OCI-LY3 (cell line): ENCODE measurements at regions not wholly inside any gene's neighbourhood (a gene's known extent, or its start where the extent isn't known, plus 50 kb on each side); places are given as distances from the start of the nearest gene placed in this dataset.

Experiments
- H2AFZ ChIP-seq: fragments of 200-600, 300-600 bp; shearing (Covaris generic); 2 replicates; pipeline ENCODE4 v1.6.0; 2014; ENCODE audit warnings: antibody characterized with exemption, low read depth, low read length
- H3K27ac ChIP-seq: fragments of 200-600, 300-600 bp; sonication (generic); 2 replicates; pipeline ENCODE4 v1.5.1; 2014; ENCODE audit warnings: mild to moderate bottlenecking, low read length, moderate library complexity, mixed read lengths
- H3K27me3 ChIP-seq: fragments of 200-600, 300-600 bp; sonication (generic); 2 replicates; pipeline ENCODE4 v1.6.1; 2014; ENCODE audit warnings: low read depth, low read length, mixed read lengths
- H3K36me3 ChIP-seq: fragments of 200-600, 300-600 bp; sonication (generic); replicated peaks from 2 replicates; pipeline ENCODE3; 2014; ENCODE audit warnings: low read depth, low read length, mixed read lengths
- H3K4me1 ChIP-seq: fragments of 300-600, 200-600 bp; sonication (generic); 2 replicates; pipeline ENCODE4 v1.6.1; 2014; ENCODE audit warnings: low read length, mixed read lengths
- H3K4me2 ChIP-seq: fragments of 200-600, 300-600 bp; sonication (generic); 2 replicates; pipeline ENCODE4 v1.6.1; 2014; ENCODE audit warnings: low read length, mixed read lengths
- H3K4me3 ChIP-seq: fragments of 300-600, 200-600 bp; sonication (generic); 2 replicates; pipeline ENCODE4 v1.5.1; 2014; ENCODE audit warnings: antibody characterized with exemption, mild to moderate bottlenecking, low read length, moderate library complexity
- H3K79me2 ChIP-seq: fragments of 300-600, 200-600 bp; shearing (Covaris generic); 2 replicates; pipeline ENCODE4 v1.6.1; 2014; ENCODE audit warnings: mild to moderate bottlenecking, low read length, mixed read lengths
- H3K9ac ChIP-seq: fragments of 300-600, 200-600 bp; shearing (Covaris generic); 2 replicates; pipeline ENCODE4 v1.6.0; 2014; ENCODE audit warnings: mild to moderate bottlenecking, low read length, moderate library complexity
- H3K9me3 ChIP-seq: fragments of 200-600, 300-600 bp; shearing (Covaris generic); 2 replicates; pipeline ENCODE4 v1.6.1; 2014; ENCODE audit warnings: low read length, mixed read lengths; ENCODE audit not compliant: insufficient read depth
- H4K20me1 ChIP-seq: fragments of 200-600, 300-600 bp; sonication (generic); 2 replicates; pipeline ENCODE4 v1.6.1; 2016; ENCODE audit warnings: low read length, mixed read lengths; ENCODE audit not compliant: insufficient read depth
- EZH2phosphoT487 ChIP-seq: fragments of 200-600 bp; shearing (Covaris generic); IDR thresholded peaks from 2 replicates; pipeline ENCODE4 v1.6.1; 2018; ENCODE audit warnings: antibody characterized with exemption, mixed run types, low read depth
- TF ChIP-seq, protein P1 (sequence below): fragments of 200-600, 300-600 bp; sonication (generic); IDR thresholded peaks from 2 replicates; pipeline ENCODE4 v1.5.1; 2014; ENCODE audit warnings: antibody characterized with exemption, low read length, low read depth

GRCh38 chrX:968148-968965 lies 244.1 kb downstream of the CRLF2 start:
- no peaks in the 10 kb centered on the region for H3K9me3 ChIP-seq
- TF ChIP-seq, protein P1, sequence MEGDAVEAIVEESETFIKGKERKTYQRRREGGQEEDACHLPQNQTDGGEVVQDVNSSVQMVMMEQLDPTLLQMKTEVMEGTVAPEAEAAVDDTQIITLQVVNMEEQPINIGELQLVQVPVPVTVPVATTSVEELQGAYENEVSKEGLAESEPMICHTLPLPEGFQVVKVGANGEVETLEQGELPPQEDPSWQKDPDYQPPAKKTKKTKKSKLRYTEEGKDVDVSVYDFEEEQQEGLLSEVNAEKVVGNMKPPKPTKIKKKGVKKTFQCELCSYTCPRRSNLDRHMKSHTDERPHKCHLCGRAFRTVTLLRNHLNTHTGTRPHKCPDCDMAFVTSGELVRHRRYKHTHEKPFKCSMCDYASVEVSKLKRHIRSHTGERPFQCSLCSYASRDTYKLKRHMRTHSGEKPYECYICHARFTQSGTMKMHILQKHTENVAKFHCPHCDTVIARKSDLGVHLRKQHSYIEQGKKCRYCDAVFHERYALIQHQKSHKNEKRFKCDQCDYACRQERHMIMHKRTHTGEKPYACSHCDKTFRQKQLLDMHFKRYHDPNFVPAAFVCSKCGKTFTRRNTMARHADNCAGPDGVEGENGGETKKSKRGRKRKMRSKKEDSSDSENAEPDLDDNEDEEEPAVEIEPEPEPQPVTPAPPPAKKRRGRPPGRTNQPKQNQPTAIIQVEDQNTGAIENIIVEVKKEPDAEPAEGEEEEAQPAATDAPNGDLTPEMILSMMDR = no peak
- TF ChIP-seq EZH2phosphoT487 = no peak
- no peaks in the 10 kb centered on the region for H3K4me1 ChIP-seq
- H3K27ac ChIP-seq = no peak overlapping the region
- no peaks in the 10 kb centered on the region for H3K27me3 ChIP-seq
- H3K79me2 ChIP-seq = no peaks in the 10 kb centered on the region
- no peak overlapping the region for H2AFZ ChIP-seq
- H3K9ac ChIP-seq = no peak overlapping the region
- no peaks in the 10 kb centered on the region for H4K20me1 ChIP-seq
- no peak overlapping the region for H3K4me2 ChIP-seq
- H3K36me3 ChIP-seq = no peaks in the 10 kb centered on the region
- H3K4me3 ChIP-seq = no peak overlapping the region

- Histone ChIP-seq H3K9me3 (no peaks in the 10 kb centered on the region), H3K4me3 (no peak overlapping the region), H3K79me2 (no peaks in the 10 kb centered on the region), H3K36me3 (no peaks in the 10 kb centered on the region), H3K4me1 (no peaks in the 10 kb centered on the region), H3K27ac (no peak overlapping the region), H4K20me1 (no peaks in the 10 kb centered on the region), H3K4me2 (no peak overlapping the region), H3K9ac (no peak overlapping the region), H2AFZ (no peak overlapping the region), H3K27me3 (no peaks in the 10 kb centered on the region)
- TF ChIP-seq, protein P1 = no peak
- no peak for TF ChIP-seq EZH2phosphoT487
Observed at GRCh38 chrX:966396-967070, 245.9 kb downstream of the CRLF2 start.

DNA sequence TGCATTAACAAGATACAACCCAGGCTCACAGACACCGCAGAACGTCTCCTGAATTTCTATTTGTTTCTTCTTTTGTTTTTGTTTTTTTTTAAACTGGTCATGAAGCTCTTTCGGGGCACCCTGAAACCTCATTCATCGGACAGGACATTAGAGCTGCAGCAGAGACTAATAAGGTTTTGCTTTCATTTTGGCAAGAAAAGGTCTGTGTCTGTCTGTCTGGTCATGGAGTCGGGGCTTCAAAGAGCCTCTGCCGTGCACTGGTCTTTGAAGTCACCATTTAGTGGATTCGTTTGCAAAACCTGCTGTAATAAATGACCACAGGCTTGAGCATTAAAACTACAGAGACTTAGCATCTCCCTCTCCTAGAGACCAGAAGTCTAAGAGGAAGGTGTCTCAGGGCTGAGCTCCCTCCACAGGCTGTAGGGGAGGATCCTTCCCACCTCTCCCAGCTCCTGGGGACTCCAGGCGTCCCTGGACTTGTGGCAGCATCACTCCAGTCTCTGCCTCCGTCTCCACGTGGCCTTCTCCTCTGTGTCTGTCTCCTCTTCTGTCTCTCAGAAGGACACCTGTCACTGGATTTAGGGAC lies 247.5 kb downstream of the CRLF2 start:
- H3K36me3 ChIP-seq = no peaks in the 10 kb centered on the region
- H3K4me1 ChIP-seq = no peaks in the 10 kb centered on the region
- no peak overlapping the region for H3K4me3 ChIP-seq
- TF ChIP-seq, protein P1 = no peak
- TF ChIP-seq EZH2phosphoT487 = no peak
- H3K9me3 ChIP-seq = no peaks in the 10 kb centered on the region
- H2AFZ ChIP-seq = no peak overlapping the region
- H3K27ac ChIP-seq = no peak overlapping the region
- H3K27me3 ChIP-seq = no peaks in the 10 kb centered on the region
- H3K9ac ChIP-seq = no peak overlapping the region
- H3K79me2 ChIP-seq = no peaks in the 10 kb centered on the region
- H3K4me2 ChIP-seq = no peak overlapping the region
- no peaks in the 10 kb centered on the region for H4K20me1 ChIP-seq

GRCh38 chrX:960821-961220 lies 251.6 kb downstream of the CRLF2 start:
- no peaks in the 10 kb centered on the region for H4K20me1 ChIP-seq
- no peaks in the 10 kb centered on the region for H3K79me2 ChIP-seq
- H3K9ac ChIP-seq = no peak overlapping the region
- no peak overlapping the region for H2AFZ ChIP-seq
- no peak overlapping the region for H3K4me3 ChIP-seq
- H3K27ac ChIP-seq = no peak overlapping the region
- TF ChIP-seq, protein P1 = no peak
- no peak for TF ChIP-seq EZH2phosphoT487
- no peaks in the 10 kb centered on the region for H3K36me3 ChIP-seq
- H3K27me3 ChIP-seq = no peaks in the 10 kb centered on the region
- H3K4me1 ChIP-seq = no peaks in the 10 kb centered on the region
- H3K9me3 ChIP-seq = no peaks in the 10 kb centered on the region
- H3K4me2 ChIP-seq = no peak overlapping the region
